ENCODE measurements at regions not wholly inside any gene's neighbourhood (a gene's known extent, or its start where the extent isn't known, plus 50 kb on each side); places are given as distances from the start of the nearest gene placed in this dataset.
"Not testable (repeated sequence)": the region's sequence is repeated elsewhere in the genome, so short reads cannot be mapped to it uniquely, and the experiment has no call there.

DNA sequence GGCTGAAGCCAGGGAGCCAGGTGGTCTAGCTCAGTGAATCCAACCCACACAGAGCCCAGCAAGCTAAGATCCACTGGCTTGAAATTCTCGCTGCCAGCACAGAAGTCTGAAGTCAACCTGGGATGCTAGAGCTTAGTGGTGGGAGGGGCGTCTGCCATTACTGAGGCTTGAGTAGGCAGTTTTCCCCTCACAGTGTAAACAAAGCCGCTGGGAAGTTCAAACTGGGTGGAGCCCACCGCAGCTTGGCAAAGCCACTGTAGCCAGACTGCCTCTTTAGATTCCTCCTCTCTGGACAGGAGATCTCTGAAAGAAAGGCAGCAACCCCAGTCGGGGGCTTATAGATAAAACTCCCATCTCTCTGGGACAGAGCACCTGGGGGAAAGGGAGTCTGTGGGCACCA is 452.1 kb downstream of the NR4A2 start:
- not testable (repeated sequence) for DNase-seq

DNA sequence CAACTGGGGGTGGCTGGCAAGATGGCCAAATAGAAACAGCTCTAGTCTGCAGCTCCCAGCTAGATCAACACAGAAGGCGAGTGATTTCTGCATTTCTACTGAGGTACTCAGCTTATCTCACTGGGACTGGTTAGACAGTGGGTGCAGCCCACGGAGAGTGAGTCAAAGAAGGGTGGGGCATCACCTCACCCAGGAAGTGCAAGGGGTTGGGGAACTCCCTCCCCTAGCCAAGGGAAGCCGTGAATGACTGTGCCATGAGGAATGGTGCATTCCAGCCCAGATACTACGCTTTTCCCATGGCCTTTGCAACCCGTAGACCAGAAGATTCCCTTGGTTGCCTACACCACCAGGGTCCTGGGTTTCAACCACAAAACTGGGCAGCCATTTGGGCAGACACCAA is 452.6 kb downstream of the NR4A2 start:
- DNase-seq, result not testable (repeated sequence)

- no peak for DNase-seq
Observed at GRCh38 chr2:155872396-155872795, 460.1 kb downstream of the NR4A2 start.

GRCh38 chr2:155871940-155872339 is 460.6 kb downstream of the NR4A2 start:
- no peak for DNase-seq

- DNase-seq, result no peak
Observed at GRCh38 chr2:155867564-155867963, 465.0 kb downstream of the NR4A2 start.

DNA sequence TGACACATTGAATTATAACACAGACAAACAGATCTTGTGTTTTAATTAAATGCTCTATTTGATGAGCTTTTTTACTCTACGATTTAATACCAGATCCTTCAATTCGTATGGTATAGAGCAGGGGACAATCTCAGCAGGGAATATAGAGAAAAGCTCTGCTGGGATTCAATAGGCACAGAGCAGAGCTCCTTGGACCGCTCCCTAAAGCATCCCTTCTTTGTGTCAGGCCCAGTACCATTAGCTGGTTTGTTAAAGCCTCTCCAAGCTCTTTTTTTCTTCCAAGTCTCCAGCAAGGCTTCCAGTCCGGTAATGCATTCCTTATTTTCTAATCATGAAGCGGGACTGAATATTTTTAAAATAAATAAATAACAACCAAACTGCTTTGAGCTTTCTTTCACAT is 466.0 kb downstream of the NR4A2 start:
- DNase-seq, result no peak

- DNase-seq, result no peak
Observed at GRCh38 chr2:155852156-155852555, 480.4 kb downstream of the NR4A2 start.

DNA sequence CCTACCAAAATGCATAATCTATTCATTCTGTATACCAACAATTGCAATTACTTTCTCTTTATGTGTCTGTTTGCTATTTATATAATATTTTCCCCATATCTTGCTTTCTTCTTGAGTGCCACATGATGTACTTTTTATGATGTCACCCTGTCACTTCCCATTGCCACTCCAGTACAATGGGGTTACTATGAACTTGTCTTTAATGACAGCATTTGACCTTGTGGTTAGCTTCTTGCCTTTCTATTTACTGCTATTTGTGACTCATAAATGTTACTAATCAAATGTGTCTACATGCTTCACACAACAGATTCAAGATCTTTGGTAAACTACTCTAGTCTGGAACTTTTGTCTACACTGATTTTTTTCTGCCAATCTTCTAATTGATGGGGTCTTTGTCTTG is 486.3 kb downstream of the NR4A2 start:
- no peak for DNase-seq

- no peak for DNase-seq
Observed at GRCh38 chr2:155844461-155844860, 488.1 kb downstream of the NR4A2 start.

- no peak for DNase-seq
Observed at GRCh38 chr2:155842103-155842502, 490.4 kb downstream of the NR4A2 start.

DNA sequence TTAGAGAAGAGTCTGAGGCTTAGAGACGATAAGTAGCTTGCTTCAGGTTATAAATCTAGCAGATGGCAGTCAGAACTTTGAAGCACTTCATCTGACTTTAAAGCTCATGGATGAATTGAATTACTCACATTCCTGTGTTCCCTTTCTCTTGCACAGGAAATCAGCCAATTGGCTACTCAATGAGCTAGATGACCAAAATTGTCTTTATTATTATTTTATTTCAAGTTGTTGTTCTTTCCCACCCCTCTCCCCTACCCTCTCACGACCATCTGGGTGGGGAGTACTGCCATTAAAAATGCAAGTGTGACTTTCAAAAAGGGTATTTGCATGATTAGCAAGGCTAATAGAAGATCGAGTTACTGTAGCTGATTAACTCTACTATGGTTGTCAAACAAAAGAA is 491.1 kb downstream of the NR4A2 start:
- no peak for DNase-seq

GRCh38 chr2:155840661-155841060 is 491.9 kb downstream of the NR4A2 start:
- DNase-seq, result no peak

DNA sequence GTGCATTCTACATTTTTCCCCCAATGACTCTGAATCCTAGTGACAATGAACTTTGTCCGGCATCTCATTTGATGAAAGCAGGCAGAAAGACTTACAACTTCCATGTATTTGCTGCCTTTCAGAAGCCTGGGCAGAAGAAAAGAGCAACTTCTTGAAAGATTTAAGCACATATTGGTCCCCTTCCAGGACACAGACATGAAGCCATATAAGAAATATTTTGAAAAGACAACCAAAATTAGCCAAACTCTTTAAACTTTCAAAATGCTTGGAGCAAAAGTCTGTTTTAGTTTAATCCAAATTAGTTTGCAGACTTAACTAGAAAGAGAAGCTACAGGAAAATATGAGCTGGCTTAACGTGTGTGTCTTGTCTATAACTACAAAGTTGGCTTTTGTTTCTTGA is 492.5 kb downstream of the NR4A2 start:
- no peak for DNase-seq

DNA sequence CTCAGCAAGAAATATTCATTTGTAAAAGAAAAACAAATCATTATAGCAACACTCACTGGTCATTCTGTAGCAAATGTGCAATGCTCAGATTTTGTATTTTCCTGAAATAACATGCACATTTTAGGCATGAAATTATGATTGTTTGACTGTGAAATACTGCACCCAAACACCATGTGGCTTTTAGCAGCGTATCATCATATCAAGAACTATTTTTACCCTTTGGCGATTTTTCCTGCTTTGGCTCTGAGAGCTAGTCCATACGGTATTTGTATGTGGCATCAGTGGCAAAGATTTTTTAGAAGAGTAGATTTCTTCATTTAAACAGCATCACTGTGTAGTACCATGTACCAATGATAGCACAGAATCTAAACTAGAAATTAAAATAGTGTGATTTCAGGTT is 493.1 kb downstream of the NR4A2 start:
- no peak for DNase-seq

GRCh38 chr2:155836439-155836838 is 496.1 kb downstream of the NR4A2 start:
- no peak for DNase-seq

DNA sequence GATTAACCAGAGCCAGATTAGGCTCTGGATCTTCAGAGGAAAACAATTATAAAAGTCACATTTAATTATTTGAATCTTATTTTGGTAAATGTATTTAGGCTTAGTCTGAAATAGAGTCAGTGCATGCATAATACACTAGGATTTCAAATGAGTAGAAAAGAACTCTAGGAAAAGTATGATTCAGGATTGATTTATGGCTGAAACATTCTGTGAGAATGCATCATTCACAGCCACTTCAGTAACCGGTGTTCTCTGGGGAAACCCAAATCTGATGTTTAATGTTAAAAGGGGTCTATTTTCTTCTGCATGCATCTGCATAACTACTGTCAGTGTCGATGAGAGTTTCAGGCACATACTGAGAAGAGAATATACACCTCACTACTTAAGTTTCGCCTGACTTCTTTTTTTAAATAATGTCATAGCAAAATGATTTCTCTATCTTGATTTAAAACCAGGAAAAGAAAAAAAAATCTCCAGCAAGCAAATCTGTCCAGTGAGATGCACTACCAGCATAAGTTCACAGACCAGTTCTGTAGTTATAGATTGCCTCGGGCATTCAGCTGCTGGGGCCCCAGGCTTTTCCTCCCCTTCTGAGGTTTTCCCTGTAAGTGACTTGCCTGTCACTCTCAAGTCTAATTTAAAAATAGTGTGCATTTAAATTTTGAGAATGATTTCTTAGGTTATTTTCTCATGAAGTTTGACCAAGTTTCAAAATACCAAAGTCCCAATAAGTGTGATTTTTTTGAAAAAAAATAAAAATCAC is 501.5 kb downstream of the NR4A2 start:
- no peak for DNase-seq

GRCh38 chr2:155830351-155830750 is 502.2 kb downstream of the NR4A2 start:
- DNase-seq, result no peak

DNA sequence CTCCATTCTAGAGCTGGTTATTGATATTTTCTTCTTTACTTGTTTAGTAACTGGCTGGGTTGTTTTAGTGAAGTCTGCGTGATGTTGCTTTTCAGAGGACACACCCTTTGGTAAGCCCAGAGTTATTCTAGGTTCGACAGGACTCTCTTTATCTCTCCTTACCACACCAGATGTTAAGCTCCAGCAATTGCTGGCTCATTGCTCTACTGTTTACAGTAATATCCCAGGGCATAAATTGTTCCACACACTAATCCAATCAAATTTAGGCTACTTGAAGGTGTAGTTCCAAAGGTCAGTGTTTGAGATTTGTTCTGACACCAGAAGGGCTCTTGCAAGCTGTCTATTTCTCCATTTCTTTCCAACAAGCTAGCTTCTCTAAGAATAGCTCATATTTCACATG is 506.6 kb downstream of the NR4A2 start:
- peak; percentile 7 for DNase-seq

GRCh38 chr2:155815851-155816250 is 516.7 kb downstream of the NR4A2 start:
- peak; percentile 33 for DNase-seq

GRCh38 chr2:155815275-155815674 is 517.2 kb downstream of the NR4A2 start:
- DNase-seq, result no peak

- DNase-seq, result no peak
Observed at GRCh38 chr2:155810411-155810810, 522.1 kb downstream of the NR4A2 start.

- no peak for DNase-seq
Observed at GRCh38 chr2:155802888-155803287, 529.6 kb downstream of the NR4A2 start.

DNA sequence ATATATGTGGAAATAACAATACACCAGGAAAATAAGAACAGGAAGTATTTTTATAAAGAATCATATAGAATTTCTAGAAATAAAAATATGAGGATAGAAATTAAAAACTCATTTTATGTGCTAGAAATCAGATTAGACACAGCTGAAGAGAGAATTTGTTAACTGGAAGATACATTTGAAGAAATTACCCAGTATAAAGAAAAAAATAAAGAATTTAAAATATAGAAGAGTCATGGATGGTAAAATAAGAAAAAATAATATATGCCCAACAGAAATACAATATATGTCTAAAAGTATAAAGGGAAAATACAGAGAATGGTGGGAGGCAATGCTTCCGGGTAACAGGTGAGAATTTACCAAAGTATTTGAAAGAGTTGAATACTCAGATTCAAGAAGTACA is 539.9 kb downstream of the NR4A2 start:
- DNase-seq, result no peak

GRCh38 chr2:155770516-155770915 is 562.0 kb downstream of the NR4A2 start:
- no peak for DNase-seq
